ENCODE measurements at regions not wholly inside any gene's neighbourhood (a gene's known extent, or its start where the extent isn't known, plus 50 kb on each side); places are given as distances from the start of the nearest gene placed in this dataset.

GRCh38 chr13:44193731-44194130 is 179.9 kb upstream of the SERP2 start:
- TF ChIP-seq, protein P1, sequence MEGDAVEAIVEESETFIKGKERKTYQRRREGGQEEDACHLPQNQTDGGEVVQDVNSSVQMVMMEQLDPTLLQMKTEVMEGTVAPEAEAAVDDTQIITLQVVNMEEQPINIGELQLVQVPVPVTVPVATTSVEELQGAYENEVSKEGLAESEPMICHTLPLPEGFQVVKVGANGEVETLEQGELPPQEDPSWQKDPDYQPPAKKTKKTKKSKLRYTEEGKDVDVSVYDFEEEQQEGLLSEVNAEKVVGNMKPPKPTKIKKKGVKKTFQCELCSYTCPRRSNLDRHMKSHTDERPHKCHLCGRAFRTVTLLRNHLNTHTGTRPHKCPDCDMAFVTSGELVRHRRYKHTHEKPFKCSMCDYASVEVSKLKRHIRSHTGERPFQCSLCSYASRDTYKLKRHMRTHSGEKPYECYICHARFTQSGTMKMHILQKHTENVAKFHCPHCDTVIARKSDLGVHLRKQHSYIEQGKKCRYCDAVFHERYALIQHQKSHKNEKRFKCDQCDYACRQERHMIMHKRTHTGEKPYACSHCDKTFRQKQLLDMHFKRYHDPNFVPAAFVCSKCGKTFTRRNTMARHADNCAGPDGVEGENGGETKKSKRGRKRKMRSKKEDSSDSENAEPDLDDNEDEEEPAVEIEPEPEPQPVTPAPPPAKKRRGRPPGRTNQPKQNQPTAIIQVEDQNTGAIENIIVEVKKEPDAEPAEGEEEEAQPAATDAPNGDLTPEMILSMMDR (IDR thresholded peaks at IDR 0.05): no peak
- Mint-ChIP-seq H3K27me3 (ENCODE audit: insufficient read depth) (peaks cover 30% of the 10 kb centered on the region), H3K4me3 (no peak overlapping the region), H3K4me1 (ENCODE audit: low read depth) (peaks cover 28% of the 10 kb centered on the region), H3K9me3 (no peaks in the 10 kb centered on the region), H3K27ac (no peak overlapping the region), H3K36me3 (ENCODE audit: low read depth) (no peaks in the 10 kb centered on the region)
- no peak for DNase-seq

GRCh38 chr13:44195245-44195644 is 178.4 kb upstream of the SERP2 start:
- Mint-ChIP-seq H3K9me3 (no peaks in the 10 kb centered on the region), H3K36me3 (ENCODE audit: low read depth) (no peaks in the 10 kb centered on the region), H3K4me1 (ENCODE audit: low read depth) (peaks cover 18% of the 10 kb centered on the region), H3K27ac (no peak overlapping the region), H3K27me3 (ENCODE audit: insufficient read depth) (peaks cover 30% of the 10 kb centered on the region), H3K4me3 (no peak overlapping the region)
- no peak for DNase-seq
- TF ChIP-seq, protein P1 (IDR thresholded peaks at IDR 0.05): no peak

GRCh38 chr13:44196196-44196751 is 177.3 kb upstream of the SERP2 start:
- TF ChIP-seq, protein P1 (IDR thresholded peaks at IDR 0.05): no peak
- H3K4me3 Mint-ChIP-seq: no peak overlapping the region

DNA sequence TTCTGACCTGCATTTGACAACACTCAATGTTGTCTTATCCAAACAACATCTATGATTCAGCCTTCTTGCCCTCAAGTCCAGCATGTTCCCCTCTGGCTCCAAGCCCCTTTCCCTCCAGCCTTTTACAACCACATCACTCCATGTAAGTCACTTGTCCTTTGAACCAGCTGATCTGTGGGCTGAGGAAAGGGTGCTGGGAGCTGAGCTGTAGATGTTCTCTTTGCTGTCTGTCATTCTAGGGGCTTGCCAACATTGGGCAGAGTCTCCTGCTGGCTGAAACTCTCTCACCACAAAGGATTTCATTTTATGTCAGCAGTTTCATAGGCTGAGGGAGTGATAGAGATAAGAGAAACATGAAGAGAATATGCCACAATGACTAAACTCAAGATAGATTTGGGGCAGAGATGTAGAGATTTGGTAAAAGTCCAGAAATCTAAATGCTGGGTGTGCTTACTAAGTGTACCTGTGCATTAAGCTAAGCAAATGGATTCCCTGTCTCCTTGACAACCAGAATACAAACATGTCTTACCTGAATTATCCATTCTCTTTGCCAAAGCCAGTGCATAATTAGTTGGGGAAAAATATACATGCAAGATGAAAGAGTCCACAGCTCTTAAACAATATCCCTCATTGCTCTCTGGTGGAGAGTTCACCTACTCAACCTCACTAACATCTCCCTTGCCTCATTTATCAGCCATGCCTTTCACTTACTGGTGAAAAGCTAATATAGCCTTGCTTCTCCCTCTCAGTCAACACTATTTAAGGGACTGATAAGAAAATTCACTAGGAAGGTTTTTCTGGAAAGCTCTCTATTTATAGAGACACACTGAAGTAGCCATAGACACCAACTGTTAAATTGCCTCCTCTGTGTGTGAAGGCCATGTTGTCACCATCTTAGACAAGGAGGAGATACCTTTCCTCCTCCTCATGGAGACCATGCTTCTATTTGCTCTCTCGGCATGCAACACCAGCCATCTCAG is 175.5 kb upstream of the SERP2 start:
- H3K27me3 Mint-ChIP-seq (ENCODE audit: insufficient read depth): peaks cover 25% of the 10 kb centered on the region

More at GRCh38 chr13:44196196-44196751, 177.3 kb upstream of the SERP2 start:
- peaks cover 30% of the 10 kb centered on the region for H3K27me3 Mint-ChIP-seq (ENCODE audit: insufficient read depth)
- H3K9me3 Mint-ChIP-seq: no peaks in the 10 kb centered on the region
- H3K36me3 Mint-ChIP-seq (ENCODE audit: low read depth): no peaks in the 10 kb centered on the region
- DNase-seq: no peak
- peaks cover 13% of the 10 kb centered on the region for H3K4me1 Mint-ChIP-seq (ENCODE audit: low read depth)
- H3K27ac Mint-ChIP-seq: no peak overlapping the region

GRCh38 chr13:44198826-44199225 is 174.8 kb upstream of the SERP2 start:
- no peaks in the 10 kb centered on the region for H3K9me3 Mint-ChIP-seq
- peaks cover 25% of the 10 kb centered on the region for H3K27me3 Mint-ChIP-seq (ENCODE audit: insufficient read depth)
- no peak overlapping the region for H3K4me3 Mint-ChIP-seq
- H3K36me3 Mint-ChIP-seq (ENCODE audit: low read depth): no peaks in the 10 kb centered on the region
- TF ChIP-seq, protein P1 (IDR thresholded peaks at IDR 0.05): no peak
- H3K27ac Mint-ChIP-seq: no peak overlapping the region
- DNase-seq: no peak
- H3K4me1 Mint-ChIP-seq (ENCODE audit: low read depth): peaks cover 7% of the 10 kb centered on the region

More for the DNA sequence above, 175.5 kb upstream of the SERP2 start:
- TF ChIP-seq, protein P1 (IDR thresholded peaks at IDR 0.05): no peak
- H3K4me3 Mint-ChIP-seq: no peak overlapping the region
- H3K4me1 Mint-ChIP-seq (ENCODE audit: low read depth): peaks cover 7% of the 10 kb centered on the region
- H3K27ac Mint-ChIP-seq: no peak overlapping the region
- no peaks in the 10 kb centered on the region for H3K36me3 Mint-ChIP-seq (ENCODE audit: low read depth)
- no peaks in the 10 kb centered on the region for H3K9me3 Mint-ChIP-seq
- DNase-seq: no peak

Measured in HFFc6 (cell line).